Suppressor macrophage treated with lipopolysaccharide for 4 hours (primary cell): ENCODE measurements at regions not wholly inside any gene's neighbourhood (a gene's known extent, or its start where the extent isn't known, plus 50 kb on each side); places are given as distances from the start of the nearest gene placed in this dataset.
"Not testable (repeated sequence)": the region's sequence is repeated elsewhere in the genome, so short reads cannot be mapped to it uniquely, and the experiment has no call there.

ENCODE experiments used
- DNase-seq: peaks from one replicate; pipeline ENCODE4 v3.0.0-alpha.2; 2020

DNA sequence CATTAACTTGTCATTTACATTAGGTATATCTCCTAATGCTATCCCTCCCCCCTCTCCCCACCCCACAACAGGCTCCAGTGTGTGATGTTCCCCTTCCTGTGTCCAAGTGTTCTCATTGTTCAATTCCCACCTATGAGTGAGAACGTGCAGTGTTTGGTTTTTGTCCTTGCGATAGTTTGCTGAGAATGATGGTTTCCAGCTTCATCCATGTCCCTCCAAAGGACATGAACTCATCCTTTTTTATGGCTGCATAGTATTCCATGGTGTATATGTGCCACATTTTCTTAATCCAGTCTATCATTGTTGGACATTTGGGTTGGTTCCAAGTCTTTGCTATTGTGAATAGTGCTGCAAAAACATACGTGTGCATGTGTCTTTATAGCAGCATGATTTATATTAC is 60.7 kb upstream of the HOXC13 start:
- not testable (repeated sequence) for DNase-seq

- no peak for DNase-seq
Measured at GRCh38 chr12:53887006-53887405, 51.6 kb upstream of the HOXC13 start.

- no peak for DNase-seq
Measured at GRCh38 chr12:53887881-53888280, 50.8 kb upstream of the HOXC13 start.
